Esophagus squamous epithelium (tissue), 5 donors: ENCODE measurements at regions not wholly inside any gene's neighbourhood (a gene's known extent, or its start where the extent isn't known, plus 50 kb on each side); places are given as distances from the start of the nearest gene placed in this dataset.

Experiments
- DNase-seq: peaks from one replicate; lab custom pipeline; 2025; lab: John Stamatoyannopoulos, UW
- H3K27ac ChIP-seq, 4 donors: fragments of 200-600 bp; sonication (generic); one replicate each; pipeline ENCODE4 v1.5.1; 2016 to 2019; ENCODE audit warnings: mild to moderate bottlenecking in 1 of 4
- H3K27me3 ChIP-seq, 4 donors: fragments of 200-600 bp; sonication (generic); 1 replicate in 3 of 4; 2 replicates in 1 of 4; pipeline versions ENCODE4 v1.5.1 to v1.6.0; 2017 to 2021; ENCODE audit warnings: antibody characterized with exemption in 1 of 4
- H3K36me3 ChIP-seq, 3 donors: fragments of 200-600 bp; sonication (generic); one replicate each; pipeline ENCODE4 v1.5.1; 2016 to 2019
- H3K4me1 ChIP-seq, 3 donors: fragments of 200-600 bp; sonication (generic); one replicate each; pipeline ENCODE4 v1.5.1; 2017 to 2019
- H3K4me3 ChIP-seq, 4 donors: fragments of 200-600 bp; sonication (generic); 1 replicate in 3 of 4; 2 replicates in 1 of 4; pipeline ENCODE4 v1.5.1; 2016 to 2019; ENCODE audit warnings: mild to moderate bottlenecking in 2 of 4, moderate library complexity in 1 of 4
- H3K9me3 ChIP-seq, 3 donors: fragments of 200-600 bp; sonication (generic); one replicate each; pipeline ENCODE4 v1.5.1; 2016 to 2019
- POLR2A ChIP-seq, 4 donors: fragments of 450-650 bp; IDR thresholded peaks; one replicate each; pipeline ENCODE4 v1.6.1; 2017; ENCODE audit warnings: antibody characterized with exemption in 4 of 4, mild to moderate bottlenecking in 4 of 4, moderate library complexity in 3 of 4
- WGBS, 2 donors: methylation state at CpG; one replicate each; pipeline ENCODE4 v1.1.5; 2018; 5-methylcytosine and 5-hydroxymethylcytosine counted together
- intact Hi-C: fragments of 100-400 bp; cut with DNase I; formaldehyde crosslinking; loops from one replicate; pipeline ENCODE4 v1.15.0; 2022
- TF ChIP-seq, protein P1 (sequence below), 6 experiments: fragments of 450-650 bp in 4 of 6; fragments of 200-600 bp in 2 of 6; sonication (generic) in 2 of 6; IDR thresholded peaks; one replicate each; pipeline ENCODE4 v1.5.1; 2016 to 2019; ENCODE audit warnings: antibody characterized with exemption in 6 of 6, mild to moderate bottlenecking in 4 of 6, moderate library complexity in 4 of 6
- donor health status: DM: yes; HTN: yes; CAD: no.

GRCh38 chr11:109553284-109553683 is 131.3 kb downstream of the C11orf87 start:
- Histone ChIP-seq H3K9me3 (peaks cover 0 to 2% (median 0%) of the 10 kb centered on the region in 3 donors), H3K4me1 (no peaks in the 10 kb centered on the region), H3K27ac (no peak overlapping the region), H3K36me3 (no peaks in the 10 kb centered on the region), H3K4me3 (no peak overlapping the region), H3K27me3 (no peaks in the 10 kb centered on the region)
- TF ChIP-seq, protein P1, sequence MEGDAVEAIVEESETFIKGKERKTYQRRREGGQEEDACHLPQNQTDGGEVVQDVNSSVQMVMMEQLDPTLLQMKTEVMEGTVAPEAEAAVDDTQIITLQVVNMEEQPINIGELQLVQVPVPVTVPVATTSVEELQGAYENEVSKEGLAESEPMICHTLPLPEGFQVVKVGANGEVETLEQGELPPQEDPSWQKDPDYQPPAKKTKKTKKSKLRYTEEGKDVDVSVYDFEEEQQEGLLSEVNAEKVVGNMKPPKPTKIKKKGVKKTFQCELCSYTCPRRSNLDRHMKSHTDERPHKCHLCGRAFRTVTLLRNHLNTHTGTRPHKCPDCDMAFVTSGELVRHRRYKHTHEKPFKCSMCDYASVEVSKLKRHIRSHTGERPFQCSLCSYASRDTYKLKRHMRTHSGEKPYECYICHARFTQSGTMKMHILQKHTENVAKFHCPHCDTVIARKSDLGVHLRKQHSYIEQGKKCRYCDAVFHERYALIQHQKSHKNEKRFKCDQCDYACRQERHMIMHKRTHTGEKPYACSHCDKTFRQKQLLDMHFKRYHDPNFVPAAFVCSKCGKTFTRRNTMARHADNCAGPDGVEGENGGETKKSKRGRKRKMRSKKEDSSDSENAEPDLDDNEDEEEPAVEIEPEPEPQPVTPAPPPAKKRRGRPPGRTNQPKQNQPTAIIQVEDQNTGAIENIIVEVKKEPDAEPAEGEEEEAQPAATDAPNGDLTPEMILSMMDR (IDR thresholded peaks at IDR 0.05) = no peak
- no peak for TF ChIP-seq POLR2A (IDR thresholded peaks at IDR 0.05)
- no peak for DNase-seq
- intact Hi-C loops = no loop called here
- WGBS, 2 donors = 93 to 94% methylated on average over 1 of the region's 1 CpG

DNA sequence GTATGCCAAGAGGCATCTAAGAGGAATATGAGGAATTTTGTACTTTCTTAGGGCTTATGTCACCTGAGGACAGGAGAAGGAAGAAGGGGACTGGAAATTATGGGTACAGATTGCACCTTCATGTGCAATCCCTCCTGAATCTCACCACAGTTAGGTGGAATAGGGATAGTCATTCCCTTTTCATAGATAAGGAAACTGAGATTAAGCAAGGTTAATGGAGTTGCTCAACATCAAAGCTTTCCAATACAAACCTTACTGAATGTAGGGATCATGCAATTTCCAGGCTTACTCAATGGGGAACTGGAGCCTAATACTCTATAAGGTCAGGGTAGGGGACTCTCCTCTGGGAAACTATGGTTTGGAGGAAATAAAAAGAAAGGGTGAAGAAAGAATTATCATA is 133.0 kb downstream of the C11orf87 start:
- intact Hi-C loops = no loop called here
- DNase-seq = no peak
- peaks cover 0 to 6% (median 0%) of the 10 kb centered on the region in 3 donors for H3K9me3 ChIP-seq
- H3K36me3 ChIP-seq = no peaks in the 10 kb centered on the region
- H3K4me1 ChIP-seq = no peaks in the 10 kb centered on the region
- TF ChIP-seq, protein P1 (IDR thresholded peaks at IDR 0.05) = no peak
- TF ChIP-seq POLR2A (IDR thresholded peaks at IDR 0.05) = no peak
- H3K27me3 ChIP-seq = no peaks in the 10 kb centered on the region
- H3K27ac ChIP-seq = no peak overlapping the region
- H3K4me3 ChIP-seq = no peak overlapping the region

DNA sequence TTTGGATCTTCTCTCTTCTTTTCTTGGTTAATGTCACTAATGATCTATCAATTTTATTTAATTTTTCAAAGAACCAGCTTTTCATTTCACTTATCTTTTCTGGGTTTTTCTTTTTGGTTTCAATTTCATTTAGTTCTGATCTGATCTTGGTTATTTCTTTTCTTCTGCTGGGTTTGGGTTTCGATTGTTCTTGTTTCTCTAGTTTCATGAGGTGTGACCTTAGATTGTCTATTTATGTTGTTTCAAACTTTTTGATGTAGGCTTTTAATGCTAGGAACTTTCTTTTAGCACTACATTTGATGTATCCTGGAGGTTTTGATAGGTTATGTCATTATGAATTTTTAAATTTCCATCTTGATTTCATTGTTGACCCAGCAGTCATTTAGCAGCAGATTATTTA is 142.3 kb downstream of the C11orf87 start:
- Histone ChIP-seq H3K36me3 (no peaks in the 10 kb centered on the region), H3K27me3 (no peaks in the 10 kb centered on the region), H3K4me1 (no peaks in the 10 kb centered on the region), H3K27ac (no peak overlapping the region), H3K9me3 (no peaks in the 10 kb centered on the region), H3K4me3 (no peak overlapping the region)
- no peak for TF ChIP-seq POLR2A (IDR thresholded peaks at IDR 0.05)
- TF ChIP-seq, protein P1 (IDR thresholded peaks at IDR 0.05) = no peak
- DNase-seq = no peak
- intact Hi-C loops = no loop called here
- WGBS, 2 donors = 70 to 85% methylated on average over 1 of the region's 1 CpG

DNA sequence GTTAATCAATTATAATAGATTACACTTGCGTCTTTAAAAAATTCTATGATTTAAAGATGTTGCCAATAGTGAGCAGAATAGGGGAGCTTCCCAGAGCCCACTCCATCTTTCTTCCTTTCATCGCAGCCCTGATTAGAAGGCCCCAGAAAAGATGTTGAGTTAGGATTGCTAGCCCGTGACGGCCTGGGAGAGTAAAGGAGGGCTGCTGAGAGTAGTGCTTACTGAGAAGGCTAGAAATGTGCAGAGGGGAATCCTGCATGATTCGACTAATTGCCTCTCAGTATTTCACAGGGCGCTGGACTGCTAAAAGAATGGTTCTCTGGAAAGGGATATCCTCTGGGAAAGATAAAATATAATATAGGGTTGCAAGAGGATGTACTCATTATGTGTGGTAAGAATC is 160.5 kb downstream of the C11orf87 start:
- Histone ChIP-seq H3K9me3 (no peaks in the 10 kb centered on the region), H3K27ac (no peak overlapping the region), H3K36me3 (no peaks in the 10 kb centered on the region), H3K4me3 (no peak overlapping the region), H3K27me3 (no peaks in the 10 kb centered on the region), H3K4me1 (no peaks in the 10 kb centered on the region)
- 81 to 85% methylated on average over 6 of the region's 6 CpGs for WGBS, 2 donors
- DNase-seq = no peak
- TF ChIP-seq, protein P1 (IDR thresholded peaks at IDR 0.05) = no peak
- no peak for TF ChIP-seq POLR2A (IDR thresholded peaks at IDR 0.05)
- intact Hi-C loops = no loop called here

DNA sequence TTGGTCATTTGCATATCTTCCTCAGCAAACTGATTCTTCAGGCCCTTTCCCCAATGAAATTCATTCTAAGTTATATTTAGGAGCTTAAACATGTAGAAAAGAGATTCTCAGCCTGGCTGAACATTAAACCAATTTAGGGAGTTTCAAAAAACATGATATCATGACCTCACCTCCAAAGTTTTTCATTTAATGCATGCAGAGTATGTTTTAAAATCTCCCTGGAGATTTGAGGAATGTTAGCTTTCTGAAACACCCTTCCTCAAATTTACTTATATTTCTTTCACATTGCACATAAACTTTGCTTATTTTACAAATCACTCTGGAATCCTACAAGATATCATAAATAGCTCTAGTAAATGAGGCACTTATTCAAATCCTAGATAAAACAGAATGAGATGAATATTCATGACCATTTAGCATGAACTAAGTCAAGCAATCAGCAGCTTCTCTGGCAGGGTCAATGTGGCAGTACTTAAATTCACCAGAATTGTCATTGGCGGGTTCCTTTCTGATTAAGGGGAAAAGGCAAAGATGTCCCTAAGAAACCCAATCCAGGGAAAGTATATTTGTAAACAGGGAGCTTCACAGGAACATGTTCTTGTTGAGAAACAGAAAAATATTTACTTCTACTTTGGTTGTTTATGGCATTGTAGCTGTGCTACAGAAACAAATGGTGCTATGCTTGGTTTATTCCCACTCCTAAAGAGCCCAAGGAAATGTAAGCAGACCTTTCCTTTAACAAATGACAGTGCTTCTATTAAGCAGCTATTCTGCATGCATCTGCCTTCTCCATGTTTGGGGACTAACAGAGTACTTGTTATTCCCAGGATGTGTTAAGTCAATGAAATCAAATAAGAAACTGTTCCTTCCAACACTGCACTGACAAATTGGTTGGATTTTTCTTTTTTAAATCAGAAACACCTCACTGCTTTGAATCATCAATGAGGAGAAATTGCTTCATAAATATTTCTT is 162.3 kb downstream of the C11orf87 start:
- WGBS, 2 donors = 79 to 100% methylated on average over 1 of the region's 1 CpG
- Histone ChIP-seq H3K27ac (no peak overlapping the region), H3K27me3 (no peaks in the 10 kb centered on the region), H3K36me3 (no peaks in the 10 kb centered on the region), H3K4me3 (no peak overlapping the region), H3K9me3 (no peaks in the 10 kb centered on the region), H3K4me1 (no peaks in the 10 kb centered on the region)
- TF ChIP-seq POLR2A (IDR thresholded peaks at IDR 0.05) = no peak
- TF ChIP-seq, protein P1 (IDR thresholded peaks at IDR 0.05) = no peak
- intact Hi-C loops = no loop called here
- no peak for DNase-seq
